Type B pancreatic cell (in vitro differentiated cells): ENCODE measurements at regions not wholly inside any gene's neighbourhood (a gene's known extent, or its start where the extent isn't known, plus 50 kb on each side); places are given as distances from the start of the nearest gene placed in this dataset.
"Not testable (repeated sequence)": the region's sequence is repeated elsewhere in the genome, so short reads cannot be mapped to it uniquely, and the experiment has no call there.

Experiments
- DNase-seq: peaks from one replicate; pipeline ENCODE4 v3.0.0; 2021; ENCODE audit warnings: mixed read lengths; ENCODE audit not compliant: unreplicated experiment; ENCODE audit errors: extremely low spot score
- H3K27ac Mint-ChIP-seq: 2 replicates; pipeline ENCODE4 v1.8.0; 2021; ENCODE audit warnings: mild to moderate bottlenecking, mixed read lengths
- H3K27me3 Mint-ChIP-seq: 2 replicates; pipeline ENCODE4 v1.8.0; 2021; ENCODE audit warnings: mixed read lengths
- H3K36me3 Mint-ChIP-seq: 2 replicates; pipeline ENCODE4 v1.8.0; 2021; ENCODE audit warnings: mixed read lengths
- H3K4me1 Mint-ChIP-seq: one replicate; pipeline ENCODE4 v1.8.0; 2021; ENCODE audit warnings: mixed read lengths; ENCODE audit not compliant: unreplicated experiment
- H3K4me3 Mint-ChIP-seq: 2 replicates; pipeline ENCODE4 v1.8.0; 2021; ENCODE audit warnings: mild to moderate bottlenecking, mixed read lengths
- H3K9me3 Mint-ChIP-seq: 2 replicates; pipeline ENCODE4 v1.8.0; 2021; ENCODE audit warnings: mixed read lengths

- not testable (repeated sequence) for H3K36me3 Mint-ChIP-seq, H3K4me1 Mint-ChIP-seq, H3K4me3 Mint-ChIP-seq, H3K27me3 Mint-ChIP-seq, H3K27ac Mint-ChIP-seq, DNase-seq, H3K9me3 Mint-ChIP-seq
Measured at GRCh38 chr14:19345298-19345911, 88.7 kb downstream of the POTEG start.

- H3K4me3 Mint-ChIP-seq, H3K9me3 Mint-ChIP-seq, H3K27ac Mint-ChIP-seq, H3K36me3 Mint-ChIP-seq, H3K4me1 Mint-ChIP-seq, DNase-seq, H3K27me3 Mint-ChIP-seq: not testable (repeated sequence)
Measured at GRCh38 chr14:19346074-19346480, 88.1 kb downstream of the POTEG start.

GRCh38 chr14:19346636-19347035 is 87.5 kb downstream of the POTEG start:
- H3K36me3 Mint-ChIP-seq, H3K27me3 Mint-ChIP-seq, H3K4me1 Mint-ChIP-seq, H3K4me3 Mint-ChIP-seq, H3K27ac Mint-ChIP-seq, DNase-seq, H3K9me3 Mint-ChIP-seq: not testable (repeated sequence)

- not testable (repeated sequence) for H3K36me3 Mint-ChIP-seq, H3K4me3 Mint-ChIP-seq, DNase-seq, H3K4me1 Mint-ChIP-seq, H3K27me3 Mint-ChIP-seq, H3K27ac Mint-ChIP-seq, H3K9me3 Mint-ChIP-seq
Measured at GRCh38 chr14:19347112-19347511, 87.0 kb downstream of the POTEG start.
